ENCODE measurements at regions not wholly inside any gene's neighbourhood (a gene's known extent, or its start where the extent isn't known, plus 50 kb on each side); places are given as distances from the start of the nearest gene placed in this dataset.

DNA sequence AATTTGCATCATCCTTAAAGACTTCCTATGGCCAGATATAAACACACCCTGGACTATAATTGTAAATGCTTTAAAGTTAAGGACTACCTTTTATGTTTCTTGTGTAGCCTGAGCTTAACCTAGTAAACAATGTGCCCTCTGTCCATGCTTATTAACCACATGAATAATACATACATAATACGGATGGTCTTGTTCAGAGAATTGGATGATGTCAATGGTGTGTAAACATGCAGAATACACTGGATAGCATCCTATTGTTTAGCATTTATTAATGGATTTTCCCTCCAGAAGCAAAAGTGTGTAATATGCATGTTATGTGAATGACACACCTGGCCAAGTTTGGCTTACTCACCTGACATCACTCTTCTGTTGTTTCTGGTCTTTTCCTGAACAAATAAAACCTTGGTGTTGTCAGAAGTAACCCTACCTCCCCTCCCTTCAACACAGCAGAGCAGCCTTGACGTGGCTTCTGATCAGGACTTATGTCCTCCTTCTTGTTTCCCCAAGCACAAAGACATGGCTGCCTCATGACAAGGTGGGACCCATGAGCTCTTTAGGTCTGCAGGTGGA, 517.9 kb downstream of the MTRR start:
- Mint-ChIP-seq H3K27me3 (peaks cover 0 to 9% (median 6%) of the 10 kb centered on the region in 5 donors), H3K4me3 (no peak overlapping the region), H3K4me1 (no peaks in the 10 kb centered on the region), H3K27ac (no peak overlapping the region), H3K9me3 (peaks cover 0 to 9% (median 3%) of the 10 kb centered on the region in 11 donors), H3K36me3 (no peaks in the 10 kb centered on the region)
- H3K27me3 ChIP-seq (ENCODE audit: control insufficient read depth in 2 of 2, insufficient read depth in 2 of 2, low read length in 2 of 2), result no peaks in the 10 kb centered on the region
- no peaks in the 10 kb centered on the region for H3K4me1 ChIP-seq (ENCODE audit: control insufficient read depth in 2 of 2, insufficient read depth in 2 of 2, low read length in 2 of 2)
- ATAC-seq (no peak), DNase-seq (no peak)
- H3K9me3 ChIP-seq (ENCODE audit: control insufficient read depth in 2 of 3, low read length in 3 of 3), result no peaks in the 10 kb centered on the region
- POLR2A ChIA-PET, result no interaction called here
- no peak overlapping the region for H3K27ac ChIP-seq (ENCODE audit: low read depth, low read length)
- intact Hi-C loops (cut with micrococcal nuclease), result no loop called here
- CTCF ChIA-PET, result no interaction called here
- H3K4me3 ChIP-seq (ENCODE audit: low read length), result no peak overlapping the region
- H3K36me3 ChIP-seq (ENCODE audit: control insufficient read depth in 2 of 3, insufficient read depth in 3 of 3, low read length in 3 of 3), result no peaks in the 10 kb centered on the region

DNA sequence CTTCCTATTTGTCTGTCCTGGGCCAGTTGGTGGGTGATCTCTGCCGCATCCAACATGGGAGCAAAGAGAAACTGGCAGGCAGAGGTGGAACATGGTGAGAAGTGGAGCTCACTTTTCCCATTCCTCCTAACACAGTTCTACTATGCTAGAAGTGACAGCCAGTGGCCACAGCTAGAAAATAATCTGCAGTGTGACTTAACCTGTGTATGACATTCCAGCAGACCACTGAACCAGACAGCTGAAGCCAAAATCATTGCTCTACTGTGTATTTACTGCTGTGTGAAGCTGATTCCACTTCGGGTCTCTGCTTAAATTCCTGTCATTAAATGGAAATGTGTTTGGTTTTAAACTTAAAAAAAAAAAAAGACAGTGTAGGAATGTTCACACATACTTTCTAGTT, 523.0 kb downstream of the MTRR start:
- H3K9me3 Mint-ChIP-seq, result peaks cover 0 to 8% (median 3%) of the 10 kb centered on the region in 11 donors
- DNase-seq (no peak), ATAC-seq (no peak)
- H3K4me1 Mint-ChIP-seq, result no peaks in the 10 kb centered on the region
- no peaks in the 10 kb centered on the region for H3K27me3 ChIP-seq (ENCODE audit: control insufficient read depth in 2 of 2, insufficient read depth in 2 of 2, low read length in 2 of 2)
- H3K27me3 Mint-ChIP-seq, result peaks cover 0 to 9% (median 6%) of the 10 kb centered on the region in 5 donors
- CTCF ChIA-PET, result no interaction called here
- no peaks in the 10 kb centered on the region for H3K9me3 ChIP-seq (ENCODE audit: control insufficient read depth in 2 of 3, low read length in 3 of 3)
- H3K4me3 Mint-ChIP-seq, result no peak overlapping the region
- H3K27ac ChIP-seq (ENCODE audit: low read depth, low read length), result no peak overlapping the region
- H3K27ac Mint-ChIP-seq, result no peak overlapping the region
- no peak overlapping the region for H3K4me3 ChIP-seq (ENCODE audit: low read length)
- POLR2A ChIA-PET, result no interaction called here
- no peaks in the 10 kb centered on the region for H3K36me3 ChIP-seq (ENCODE audit: control insufficient read depth in 2 of 3, insufficient read depth in 3 of 3, low read length in 3 of 3)
- intact Hi-C loops (cut with micrococcal nuclease), result no loop called here
- H3K36me3 Mint-ChIP-seq, result no peaks in the 10 kb centered on the region
- H3K4me1 ChIP-seq (ENCODE audit: control insufficient read depth in 2 of 2, insufficient read depth in 2 of 2, low read length in 2 of 2), result no peaks in the 10 kb centered on the region

- peaks cover 0 to 8% (median 3%) of the 10 kb centered on the region in 11 donors for H3K9me3 Mint-ChIP-seq
- DNase-seq (no peak), ATAC-seq (no peak)
- ChIA-PET POLR2A (no interaction called here), CTCF (no interaction called here)
- Histone ChIP-seq H3K27me3 (ENCODE audit: control insufficient read depth in 2 of 2, insufficient read depth in 2 of 2, low read length in 2 of 2) (no peaks in the 10 kb centered on the region), H3K4me1 (ENCODE audit: control insufficient read depth in 2 of 2, insufficient read depth in 2 of 2, low read length in 2 of 2) (no peaks in the 10 kb centered on the region), H3K36me3 (ENCODE audit: control insufficient read depth in 2 of 3, insufficient read depth in 3 of 3, low read length in 3 of 3) (no peaks in the 10 kb centered on the region), H3K4me3 (ENCODE audit: low read length) (no peak overlapping the region), H3K9me3 (ENCODE audit: control insufficient read depth in 2 of 3, low read length in 3 of 3) (no peaks in the 10 kb centered on the region), H3K27ac (ENCODE audit: low read depth, low read length) (no peak overlapping the region)
- no peaks in the 10 kb centered on the region for H3K36me3 Mint-ChIP-seq
- H3K27ac Mint-ChIP-seq, result no peak overlapping the region
- no peak overlapping the region for H3K4me3 Mint-ChIP-seq
- peaks cover 0 to 4% (median 0%) of the 10 kb centered on the region in 5 donors for H3K27me3 Mint-ChIP-seq
- intact Hi-C loops (cut with micrococcal nuclease), result no loop called here
- no peaks in the 10 kb centered on the region for H3K4me1 Mint-ChIP-seq
Observed at GRCh38 chr5:8393240-8393639, 524.3 kb downstream of the MTRR start.

- Mint-ChIP-seq H3K36me3 (no peaks in the 10 kb centered on the region), H3K27me3 (no peaks in the 10 kb centered on the region), H3K4me3 (no peak overlapping the region), H3K9me3 (peaks cover 0 to 5% (median 0%) of the 10 kb centered on the region in 11 donors), H3K4me1 (no peaks in the 10 kb centered on the region), H3K27ac (no peak overlapping the region)
- ATAC-seq (no peak), DNase-seq (no peak)
- H3K4me1 ChIP-seq (ENCODE audit: control insufficient read depth in 2 of 2, insufficient read depth in 2 of 2, low read length in 2 of 2), result no peaks in the 10 kb centered on the region
- intact Hi-C loops (cut with micrococcal nuclease), result no loop called here
- no peak overlapping the region for H3K4me3 ChIP-seq (ENCODE audit: low read length)
- H3K36me3 ChIP-seq (ENCODE audit: control insufficient read depth in 2 of 3, insufficient read depth in 3 of 3, low read length in 3 of 3), result no peaks in the 10 kb centered on the region
- H3K27ac ChIP-seq (ENCODE audit: low read depth, low read length), result no peak overlapping the region
- H3K27me3 ChIP-seq (ENCODE audit: control insufficient read depth in 2 of 2, insufficient read depth in 2 of 2, low read length in 2 of 2), result no peaks in the 10 kb centered on the region
- POLR2A ChIA-PET, result no interaction called here
- H3K9me3 ChIP-seq (ENCODE audit: control insufficient read depth in 2 of 3, low read length in 3 of 3), result no peaks in the 10 kb centered on the region
- CTCF ChIA-PET, result no interaction called here
Observed at GRCh38 chr5:8394965-8395364, 526.0 kb downstream of the MTRR start.

GRCh38 chr5:8396246-8396645, 527.3 kb downstream of the MTRR start:
- peaks cover 0 to 5% (median 0%) of the 10 kb centered on the region in 11 donors for H3K9me3 Mint-ChIP-seq
- Histone ChIP-seq H3K9me3 (ENCODE audit: control insufficient read depth in 2 of 3, low read length in 3 of 3) (no peaks in the 10 kb centered on the region), H3K27me3 (ENCODE audit: control insufficient read depth in 2 of 2, insufficient read depth in 2 of 2, low read length in 2 of 2) (no peaks in the 10 kb centered on the region), H3K27ac (ENCODE audit: low read depth, low read length) (no peak overlapping the region), H3K4me1 (ENCODE audit: control insufficient read depth in 2 of 2, insufficient read depth in 2 of 2, low read length in 2 of 2) (no peaks in the 10 kb centered on the region), H3K4me3 (ENCODE audit: low read length) (no peak overlapping the region), H3K36me3 (ENCODE audit: control insufficient read depth in 2 of 3, insufficient read depth in 3 of 3, low read length in 3 of 3) (no peaks in the 10 kb centered on the region)
- H3K36me3 Mint-ChIP-seq, result no peaks in the 10 kb centered on the region
- POLR2A ChIA-PET, result no interaction called here
- CTCF ChIA-PET, result no interaction called here
- H3K4me3 Mint-ChIP-seq, result no peak overlapping the region
- no peak overlapping the region for H3K27ac Mint-ChIP-seq
- no peak for DNase-seq
- intact Hi-C loops (cut with micrococcal nuclease), result no loop called here
- H3K27me3 Mint-ChIP-seq, result no peaks in the 10 kb centered on the region
- ATAC-seq, result no peak
- no peaks in the 10 kb centered on the region for H3K4me1 Mint-ChIP-seq

- H3K4me1 ChIP-seq (ENCODE audit: control insufficient read depth in 2 of 2, insufficient read depth in 2 of 2, low read length in 2 of 2), result no peaks in the 10 kb centered on the region
- H3K4me3 Mint-ChIP-seq, result no peak overlapping the region
- ChIA-PET POLR2A (no interaction called here), CTCF (no interaction called here)
- no peaks in the 10 kb centered on the region for H3K36me3 Mint-ChIP-seq
- ATAC-seq (no peak), DNase-seq (no peak)
- H3K9me3 ChIP-seq (ENCODE audit: control insufficient read depth in 2 of 3, low read length in 3 of 3), result no peaks in the 10 kb centered on the region
- no peaks in the 10 kb centered on the region for H3K27me3 ChIP-seq (ENCODE audit: control insufficient read depth in 2 of 2, insufficient read depth in 2 of 2, low read length in 2 of 2)
- no peak overlapping the region for H3K4me3 ChIP-seq (ENCODE audit: low read length)
- H3K27ac ChIP-seq (ENCODE audit: low read depth, low read length), result no peak overlapping the region
- H3K9me3 Mint-ChIP-seq, result peaks cover 0 to 5% (median 0%) of the 10 kb centered on the region in 11 donors
- H3K36me3 ChIP-seq (ENCODE audit: control insufficient read depth in 2 of 3, insufficient read depth in 3 of 3, low read length in 3 of 3), result no peaks in the 10 kb centered on the region
- no peaks in the 10 kb centered on the region for H3K4me1 Mint-ChIP-seq
- no peak overlapping the region for H3K27ac Mint-ChIP-seq
- H3K27me3 Mint-ChIP-seq, result no peaks in the 10 kb centered on the region
- intact Hi-C loops (cut with micrococcal nuclease), result no loop called here
Observed at GRCh38 chr5:8396756-8397155, 527.8 kb downstream of the MTRR start.

DNA sequence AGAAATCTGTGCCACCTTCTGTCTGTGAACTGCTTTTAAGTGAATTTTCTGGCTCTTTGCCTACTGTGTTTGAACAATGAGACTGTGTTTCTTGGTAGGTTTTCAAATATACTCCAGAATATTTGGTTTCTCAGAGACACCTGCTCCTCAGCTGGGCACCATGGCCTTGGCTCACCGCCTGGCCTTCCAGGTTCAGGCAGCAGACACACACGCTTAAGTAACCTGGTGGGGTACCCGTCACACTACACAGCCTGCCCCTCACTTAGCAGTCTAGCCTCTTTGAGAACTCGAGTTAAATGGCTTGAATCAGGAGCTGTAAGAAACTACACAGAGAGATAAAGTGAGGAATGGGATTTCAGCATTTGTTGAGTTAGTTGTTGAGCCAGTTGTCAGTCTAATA, 530.5 kb downstream of the MTRR start:
- Mint-ChIP-seq H3K9me3 (peaks cover 0 to 5% (median 0%) of the 10 kb centered on the region in 11 donors), H3K27me3 (no peaks in the 10 kb centered on the region), H3K4me1 (no peaks in the 10 kb centered on the region), H3K36me3 (no peaks in the 10 kb centered on the region), H3K27ac (no peak overlapping the region), H3K4me3 (no peak overlapping the region)
- POLR2A ChIA-PET, result no interaction called here
- ATAC-seq (no peak), DNase-seq (no peak)
- no peaks in the 10 kb centered on the region for H3K4me1 ChIP-seq (ENCODE audit: control insufficient read depth in 2 of 2, insufficient read depth in 2 of 2, low read length in 2 of 2)
- CTCF ChIA-PET, result no interaction called here
- no peaks in the 10 kb centered on the region for H3K27me3 ChIP-seq (ENCODE audit: control insufficient read depth in 2 of 2, insufficient read depth in 2 of 2, low read length in 2 of 2)
- intact Hi-C loops (cut with micrococcal nuclease), result no loop called here
- no peaks in the 10 kb centered on the region for H3K36me3 ChIP-seq (ENCODE audit: control insufficient read depth in 2 of 3, insufficient read depth in 3 of 3, low read length in 3 of 3)
- no peaks in the 10 kb centered on the region for H3K9me3 ChIP-seq (ENCODE audit: control insufficient read depth in 2 of 3, low read length in 3 of 3)
- no peak overlapping the region for H3K4me3 ChIP-seq (ENCODE audit: low read length)
- no peak overlapping the region for H3K27ac ChIP-seq (ENCODE audit: low read depth, low read length)
